Activated naive CD4-positive, alpha-beta T cell (primary cell): ENCODE measurements at regions not wholly inside any gene's neighbourhood (a gene's known extent, or its start where the extent isn't known, plus 50 kb on each side); places are given as distances from the start of the nearest gene placed in this dataset.
A peak's percentile ranks its signal among the peaks of the same experiment; 100 is the strongest.

Experiments used
- DNase-seq, 4 experiments: peaks; one replicate each; lab custom pipeline; 2025; lab: John Stamatoyannopoulos, UW

GRCh38 chr3:72565593-72565992, 282.7 kb downstream of the SHQ1 start:
- no peak for DNase-seq

GRCh38 chr3:72563690-72564370, 284.4 kb downstream of the SHQ1 start:
- no peak for DNase-seq

- no peak for DNase-seq
Observed at GRCh38 chr3:72560846-72561675, 287.2 kb downstream of the SHQ1 start.

GRCh38 chr3:72559385-72559784, 288.9 kb downstream of the SHQ1 start:
- DNase-seq = no peak

GRCh38 chr3:72558001-72558400, 290.2 kb downstream of the SHQ1 start:
- no peak for DNase-seq

GRCh38 chr3:72555714-72556113, 292.5 kb downstream of the SHQ1 start:
- DNase-seq = no peak

GRCh38 chr3:72554689-72555088, 293.6 kb downstream of the SHQ1 start:
- no peak for DNase-seq

- no peak for DNase-seq
Observed at GRCh38 chr3:72553298-72553697, 294.9 kb downstream of the SHQ1 start.

- DNase-seq = no peak
Observed at GRCh38 chr3:72550582-72551262, 297.5 kb downstream of the SHQ1 start.

GRCh38 chr3:72549761-72550581, 298.3 kb downstream of the SHQ1 start:
- peak in 2 of 4 experiments; percentile 5 to 6 for DNase-seq

- no peak for DNase-seq
Observed at GRCh38 chr3:72548981-72549380, 299.3 kb downstream of the SHQ1 start.

- no peak for DNase-seq
Observed at GRCh38 chr3:72548461-72548860, 299.8 kb downstream of the SHQ1 start.

GRCh38 chr3:72547183-72547582, 301.1 kb downstream of the SHQ1 start:
- DNase-seq = no peak

GRCh38 chr3:72544239-72544638, 304.0 kb downstream of the SHQ1 start:
- DNase-seq = no peak

- DNase-seq = no peak
Observed at GRCh38 chr3:72543246-72543645, 305.0 kb downstream of the SHQ1 start.

- no peak for DNase-seq
Observed at GRCh38 chr3:72542781-72543180, 305.5 kb downstream of the SHQ1 start.

GRCh38 chr3:72539856-72540255, 308.4 kb downstream of the SHQ1 start:
- no peak for DNase-seq

- no peak for DNase-seq
Observed at GRCh38 chr3:72538070-72538745, 310.0 kb downstream of the SHQ1 start.

- no peak for DNase-seq
Observed at GRCh38 chr3:72537448-72537847, 310.8 kb downstream of the SHQ1 start.

GRCh38 chr3:72536878-72537267, 311.4 kb downstream of the SHQ1 start:
- DNase-seq = no peak

- DNase-seq = no peak
Observed at GRCh38 chr3:72536206-72536877, 311.9 kb downstream of the SHQ1 start.
